HuH-7.5 (cell line): ENCODE measurements at regions not wholly inside any gene's neighbourhood (a gene's known extent, or its start where the extent isn't known, plus 50 kb on each side); places are given as distances from the start of the nearest gene placed in this dataset.
A peak's percentile ranks its signal among the peaks of the same experiment; 100 is the strongest.

Experiments used
- DNase-seq: peaks from one replicate; pipeline ENCODE4 v3.0.0; 2011; ENCODE audit warnings: low spot score

DNA sequence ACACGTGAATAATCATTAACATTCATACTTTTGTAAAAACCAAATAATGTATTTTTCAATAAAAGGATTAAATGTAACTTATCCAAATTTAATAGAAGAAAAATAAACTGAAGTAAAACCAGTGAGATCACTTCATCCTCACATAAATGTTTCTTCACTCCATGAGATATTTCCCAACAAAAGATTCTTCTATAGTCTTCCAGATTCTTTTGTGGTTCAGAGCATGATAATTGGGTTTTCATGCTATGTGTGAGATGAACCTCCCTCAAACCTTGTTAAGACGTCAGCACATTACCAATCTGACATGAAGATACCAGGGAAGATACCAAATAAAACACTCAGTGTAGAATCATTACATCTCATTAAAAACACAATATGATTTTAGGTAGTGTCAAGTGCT, 62.9 kb upstream of the OXGR1 start:
- no peak for DNase-seq

DNA sequence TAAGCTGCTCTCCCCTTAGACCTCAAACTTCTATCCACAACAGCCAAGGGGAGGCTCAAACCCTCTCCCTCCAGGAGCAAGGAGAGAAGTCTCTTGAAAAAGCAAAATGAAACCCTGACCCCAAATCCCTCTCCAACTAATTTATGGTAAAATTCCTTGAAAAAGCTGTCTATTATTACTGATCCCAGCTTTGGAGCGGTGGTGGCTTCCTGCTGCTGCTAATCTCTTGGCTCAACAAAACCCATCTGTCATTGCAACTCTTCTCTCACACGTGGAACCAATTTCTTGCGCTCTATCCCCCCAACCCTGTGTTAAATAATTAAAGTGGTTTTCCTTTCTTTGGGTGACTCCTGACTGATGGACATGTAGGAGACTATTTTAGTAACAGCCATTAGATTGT, 64.1 kb upstream of the OXGR1 start:
- DNase-seq = no peak

DNA sequence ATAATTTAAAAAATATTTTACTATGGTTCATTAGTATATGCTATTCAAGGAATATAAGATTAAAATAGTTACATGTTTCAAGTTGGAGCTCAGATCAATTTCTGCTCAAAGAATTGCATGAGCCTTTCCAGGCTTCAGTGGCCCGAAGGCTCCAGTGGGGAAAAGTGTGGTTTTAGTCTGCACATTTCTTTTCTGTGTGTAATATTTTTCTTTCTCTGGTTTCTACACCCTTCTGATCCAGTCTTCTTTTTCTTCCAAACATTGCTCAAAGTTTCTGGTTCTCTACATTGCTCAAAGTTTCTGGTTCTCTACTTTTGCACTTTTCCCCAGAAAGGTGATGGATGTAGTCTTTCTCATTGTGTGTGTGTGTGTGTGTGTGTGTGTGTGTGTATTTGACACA, 64.7 kb upstream of the OXGR1 start:
- no peak for DNase-seq

DNA sequence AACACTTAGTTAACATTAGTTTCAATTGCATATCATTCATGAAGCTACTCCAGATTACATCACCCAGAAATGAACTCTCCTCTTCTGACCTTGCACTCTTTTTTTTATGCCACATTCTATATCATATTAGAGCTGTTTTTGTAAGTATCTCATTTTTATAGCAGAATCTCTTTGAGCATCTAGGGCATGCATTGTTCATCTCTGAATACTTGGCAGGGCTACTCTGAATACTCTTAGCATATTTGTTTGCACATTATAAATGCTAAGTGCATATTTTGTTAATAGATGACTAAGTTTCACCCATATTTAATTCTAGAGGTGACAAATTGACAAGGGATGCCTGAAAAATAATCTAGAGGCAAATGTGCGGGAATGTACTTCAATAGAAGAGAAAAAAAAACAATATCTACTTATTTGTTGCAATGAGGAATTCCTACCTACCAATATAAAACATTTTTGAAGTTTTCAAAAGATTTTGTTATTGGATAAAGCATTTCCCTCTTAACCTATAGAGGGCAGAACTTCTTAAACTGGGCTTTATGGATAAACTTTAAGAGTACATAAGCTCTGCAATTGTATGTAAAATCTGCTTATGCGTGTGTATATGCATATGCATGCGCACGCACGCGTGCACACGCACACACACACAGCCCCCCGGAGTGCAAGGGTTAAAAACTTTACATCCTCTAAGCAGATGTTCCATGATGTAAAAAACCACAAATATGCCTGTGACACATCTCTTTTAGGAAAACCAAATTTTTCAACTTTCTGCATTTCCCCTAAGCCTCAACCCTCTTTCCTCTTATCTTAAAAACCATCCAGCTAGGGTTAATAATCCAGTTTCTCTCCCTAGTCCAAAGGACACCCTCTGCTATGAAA, 73.0 kb upstream of the OXGR1 start:
- no peak for DNase-seq

DNA sequence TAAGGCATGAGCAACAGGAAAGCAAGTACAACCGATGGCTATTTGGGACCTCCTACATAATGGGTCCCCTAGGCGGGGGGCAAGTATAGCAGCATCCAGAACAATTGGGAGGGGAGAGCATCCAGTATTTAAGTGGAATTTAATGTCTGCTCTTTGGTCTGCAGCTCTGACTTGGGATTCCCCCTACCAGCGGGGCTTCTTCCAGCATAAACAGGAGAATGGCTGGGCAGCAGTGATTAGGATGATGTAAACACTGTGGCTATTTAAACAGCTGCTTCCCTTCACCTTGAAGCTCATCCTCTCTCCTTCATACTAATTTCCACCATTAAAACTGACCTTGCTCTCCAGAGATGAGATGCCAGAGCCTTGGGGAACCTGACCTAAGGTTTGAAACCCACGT, 73.9 kb upstream of the OXGR1 start:
- DNase-seq = no peak

DNA sequence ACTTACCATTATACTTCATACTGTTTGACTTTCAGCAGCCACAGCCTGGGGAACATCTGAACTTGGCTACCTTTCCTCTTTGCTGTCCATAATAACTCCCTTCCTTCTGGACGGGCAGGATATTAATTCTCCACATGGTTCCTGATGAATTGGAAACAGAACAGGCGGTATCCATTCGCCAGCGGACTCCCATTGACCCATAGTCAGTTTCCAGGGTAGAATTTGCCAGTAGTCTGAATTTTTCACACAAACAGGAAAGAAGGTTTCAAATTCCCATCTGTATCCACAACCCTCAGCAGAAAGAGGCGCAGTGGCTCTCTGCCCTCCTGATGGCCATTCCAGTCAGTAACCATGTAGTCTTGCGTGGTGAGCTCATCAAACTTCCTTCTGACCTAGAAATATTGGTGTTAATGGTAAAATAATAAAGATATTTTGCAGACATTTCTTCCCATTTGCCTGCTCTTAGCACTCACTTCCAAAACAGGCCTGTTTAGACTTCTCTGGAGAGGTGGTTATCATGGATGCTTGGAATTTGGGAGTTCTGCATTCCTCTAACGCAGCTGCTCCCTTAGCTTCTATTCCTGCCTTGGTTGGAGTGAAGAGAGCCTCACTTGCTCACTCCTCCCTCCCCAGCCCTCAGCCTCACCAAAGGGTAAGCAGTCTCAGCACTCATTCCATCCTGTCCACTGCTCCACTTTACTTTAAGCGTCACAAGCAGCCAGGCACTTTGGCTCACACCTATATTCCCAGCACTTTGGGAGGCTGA, 75.0 kb upstream of the OXGR1 start:
- DNase-seq = no peak

DNA sequence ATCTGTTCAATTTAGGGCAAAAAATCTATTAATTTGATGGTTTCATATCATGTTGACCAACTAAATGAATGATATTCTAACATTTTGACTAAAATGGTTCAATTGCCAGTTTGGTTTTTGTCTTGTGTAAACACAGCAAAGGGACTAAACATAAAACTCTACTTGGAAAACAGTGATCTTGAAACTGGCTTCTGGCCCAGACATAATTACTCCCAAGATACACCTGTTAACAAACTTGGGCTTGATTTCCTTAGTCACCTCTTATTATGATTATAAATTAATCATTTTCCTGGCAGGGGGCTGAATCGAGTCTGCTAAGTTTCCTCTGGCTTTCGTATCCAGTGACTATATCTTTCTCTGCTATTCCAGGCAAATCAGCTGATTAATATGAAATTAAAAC, 78.0 kb upstream of the OXGR1 start:
- no peak for DNase-seq

DNA sequence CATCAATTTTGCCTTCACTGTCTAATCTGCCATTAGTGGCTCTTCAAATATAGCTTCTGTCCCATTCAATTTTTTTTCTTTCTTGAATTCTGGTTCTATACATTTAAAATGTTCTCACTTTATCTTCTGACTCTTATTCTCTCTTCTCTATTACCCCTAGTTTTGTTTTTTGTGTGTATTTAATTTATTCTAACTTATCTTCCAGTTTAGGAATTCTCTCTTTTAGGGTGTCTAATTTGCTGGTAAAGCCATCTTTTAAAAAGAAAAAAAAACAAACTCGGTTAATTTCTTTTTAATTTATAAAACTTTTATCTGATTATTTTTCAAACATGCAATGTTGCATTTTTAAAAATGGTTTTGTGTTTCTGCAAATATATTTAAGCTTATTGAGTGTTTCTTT, 80.3 kb upstream of the OXGR1 start:
- DNase-seq = no peak

DNA sequence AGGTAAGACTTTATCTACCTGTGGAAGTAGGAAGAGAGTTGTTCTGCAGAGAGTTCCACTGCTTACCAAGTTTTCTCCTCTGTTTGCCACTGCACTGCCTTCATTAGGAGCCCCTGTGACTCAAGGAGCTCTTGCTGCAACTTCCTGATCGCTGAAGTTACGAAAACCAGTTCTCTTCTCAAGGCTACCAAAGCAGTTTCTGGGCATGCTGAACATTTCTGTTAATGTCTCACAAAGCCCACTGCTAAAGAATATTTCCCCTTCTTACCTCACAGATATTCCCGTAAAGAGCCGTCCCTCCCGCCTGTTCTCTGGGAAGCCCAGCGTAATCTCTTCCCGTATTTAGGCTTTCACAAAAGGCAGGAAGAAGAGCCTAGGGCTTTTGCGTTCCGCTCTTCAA, 82.6 kb upstream of the OXGR1 start:
- no peak for DNase-seq

DNA sequence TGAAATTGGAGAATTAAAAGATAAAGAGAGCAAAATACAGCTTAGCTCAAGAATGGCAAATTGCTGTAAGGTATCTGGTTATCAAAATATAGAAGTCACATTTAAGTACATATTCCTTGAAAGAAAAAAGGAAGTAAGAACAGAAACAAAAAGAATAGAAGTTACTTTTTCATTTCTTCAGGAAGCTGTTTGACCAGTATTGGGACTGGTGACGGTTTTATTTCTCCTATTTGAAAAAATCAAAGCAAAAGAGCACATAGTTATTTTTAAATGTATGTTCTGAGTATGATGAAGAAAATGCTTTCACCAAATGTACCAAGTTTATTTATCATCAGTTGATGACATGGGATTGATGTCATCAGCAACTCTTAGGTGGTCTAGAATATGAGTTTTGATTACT, 83.1 kb upstream of the OXGR1 start:
- DNase-seq = no peak

DNA sequence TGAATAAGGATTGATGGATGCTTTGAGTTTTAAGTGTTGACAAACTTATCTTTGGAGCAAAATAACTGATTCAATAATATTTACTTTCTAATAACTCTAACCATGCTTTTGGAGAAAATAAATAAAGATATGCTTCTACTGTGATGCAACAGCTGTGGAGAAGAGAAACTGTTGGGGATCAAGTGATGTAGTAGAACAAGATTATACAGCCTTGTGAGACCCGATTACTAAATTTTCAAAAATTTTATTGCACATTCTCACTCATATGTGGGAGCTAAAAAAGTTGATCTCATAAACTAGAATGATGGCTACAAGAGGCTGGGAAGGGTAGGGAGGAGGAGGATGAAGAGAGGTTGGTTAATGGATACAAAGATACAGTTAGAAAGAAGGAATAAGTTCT, 85.5 kb upstream of the OXGR1 start:
- DNase-seq = no peak

DNA sequence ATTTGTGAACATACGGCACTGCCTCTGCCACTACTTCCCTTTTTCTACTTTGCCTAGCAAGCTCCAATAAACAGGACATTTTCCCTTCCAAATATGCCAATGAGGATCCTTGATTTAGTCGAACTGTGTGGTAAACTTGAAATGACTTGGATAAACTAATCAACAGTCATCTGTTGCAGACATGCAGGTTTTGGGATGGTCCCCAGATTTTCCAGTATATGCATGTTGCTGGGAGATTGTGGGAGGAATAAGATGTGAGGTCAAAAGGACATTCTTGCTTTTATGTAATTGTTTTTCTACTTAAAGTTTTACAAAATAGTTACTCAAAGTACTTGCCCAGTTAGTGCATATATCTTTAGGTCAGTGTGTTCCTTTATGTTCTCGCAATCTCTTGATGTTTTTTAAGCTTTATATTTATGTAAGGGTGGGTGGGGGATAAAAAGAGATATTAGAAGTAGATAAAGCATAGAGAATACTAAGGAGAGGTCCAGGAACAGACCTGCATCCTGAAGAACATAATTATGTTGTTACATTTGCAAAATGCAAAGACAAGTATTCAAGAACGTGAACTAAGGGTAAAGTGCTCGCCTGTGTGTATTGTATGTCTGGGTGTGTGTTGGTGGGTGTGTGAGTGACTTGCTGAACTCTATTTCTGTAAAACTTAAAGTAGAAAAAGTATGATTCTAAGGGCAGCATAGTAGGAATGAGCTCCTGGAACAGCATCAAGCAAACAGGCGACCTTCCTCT, 88.4 kb upstream of the OXGR1 start:
- DNase-seq = no peak

DNA sequence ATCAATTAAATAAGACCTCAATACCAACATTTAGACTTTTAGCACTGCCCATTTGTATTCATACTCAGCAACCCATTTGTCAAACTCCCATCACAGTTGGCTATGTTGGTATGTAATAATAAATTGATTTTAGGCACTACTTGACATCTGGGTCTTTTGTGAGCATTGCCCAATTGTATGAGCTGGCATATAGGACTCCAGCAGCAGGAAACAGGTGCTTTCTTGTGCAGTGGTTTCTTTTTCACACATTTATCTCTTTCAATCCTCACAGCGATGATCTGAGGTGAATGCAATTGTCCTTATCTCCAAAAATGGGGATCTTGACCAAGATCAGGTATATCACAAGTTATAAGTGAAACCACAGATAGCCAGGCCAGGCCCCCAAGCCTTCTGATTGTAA, 96.9 kb upstream of the OXGR1 start:
- DNase-seq = no peak

DNA sequence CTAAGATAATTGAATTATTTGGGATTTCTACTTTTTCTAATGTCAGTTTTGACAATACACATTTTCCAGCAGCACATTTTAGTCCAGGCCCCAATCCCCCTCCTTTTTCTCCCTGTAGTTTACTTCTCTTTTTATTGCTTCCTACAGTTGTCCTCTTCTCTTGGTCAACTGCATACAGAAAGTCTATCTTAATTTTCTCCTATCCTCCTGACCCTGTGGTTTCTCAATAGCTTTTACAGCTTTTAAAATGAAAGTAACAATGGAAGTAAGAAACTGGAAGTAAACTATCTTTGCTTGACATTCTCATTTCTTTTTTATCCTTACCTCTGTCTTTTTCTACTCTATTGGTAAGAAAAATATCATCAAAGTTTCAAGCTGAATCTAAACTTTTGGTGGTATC, 106.5 kb upstream of the OXGR1 start:
- DNase-seq = no peak

DNA sequence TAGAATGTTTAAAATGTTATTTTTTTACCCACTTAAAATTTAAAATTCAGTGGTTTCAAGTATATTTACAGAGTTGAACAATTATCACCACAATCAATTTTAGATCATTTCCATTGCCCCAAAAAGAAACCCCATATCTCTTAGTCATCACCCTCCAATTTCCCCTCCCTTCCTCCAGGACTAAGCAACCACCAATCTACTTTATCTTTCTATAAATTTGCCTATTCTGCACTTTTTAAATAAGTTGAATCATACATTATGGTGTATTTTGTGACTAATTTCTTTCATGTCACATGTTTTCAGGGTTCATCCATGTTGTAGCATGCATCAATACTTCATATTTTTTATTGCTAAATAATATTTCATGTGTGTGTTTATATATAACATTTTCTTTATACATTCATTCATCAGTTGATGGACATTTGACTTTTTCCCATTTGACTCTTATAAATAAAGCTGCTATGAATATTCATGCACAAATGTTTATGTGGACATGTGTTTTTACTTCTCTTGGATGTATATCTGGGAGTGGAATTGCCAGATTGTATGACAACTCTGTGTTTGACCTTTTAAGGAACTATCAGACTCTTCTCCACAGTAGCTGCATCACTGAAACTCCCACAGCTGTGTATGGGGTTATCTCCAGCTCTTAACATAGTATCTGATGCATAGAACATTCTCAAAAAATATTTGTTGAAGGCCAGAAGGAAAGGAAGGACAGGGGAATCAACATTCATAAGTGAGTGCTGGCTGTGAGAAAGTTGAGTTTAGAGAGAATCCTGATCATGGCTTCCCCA, 107.8 kb upstream of the OXGR1 start:
- no peak for DNase-seq

DNA sequence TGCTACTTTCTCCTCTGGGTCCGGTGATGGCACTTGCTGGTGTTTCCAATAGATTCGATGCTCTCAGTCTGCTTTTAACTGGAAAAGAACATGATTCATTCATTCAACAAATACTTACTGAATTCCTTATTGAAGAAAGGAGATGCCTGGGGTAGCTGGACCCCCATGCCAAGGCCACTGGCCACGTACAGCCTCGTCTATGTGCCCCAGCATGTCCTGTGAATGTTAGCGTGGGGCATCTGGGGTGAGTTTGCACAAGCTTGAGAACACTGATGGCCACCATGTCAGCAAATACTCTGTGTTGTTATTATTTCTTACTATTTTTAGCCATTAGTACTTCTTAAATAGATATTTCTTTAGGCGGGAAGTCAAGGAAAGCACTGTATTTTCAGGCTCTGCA, 112.0 kb upstream of the OXGR1 start:
- no peak for DNase-seq

DNA sequence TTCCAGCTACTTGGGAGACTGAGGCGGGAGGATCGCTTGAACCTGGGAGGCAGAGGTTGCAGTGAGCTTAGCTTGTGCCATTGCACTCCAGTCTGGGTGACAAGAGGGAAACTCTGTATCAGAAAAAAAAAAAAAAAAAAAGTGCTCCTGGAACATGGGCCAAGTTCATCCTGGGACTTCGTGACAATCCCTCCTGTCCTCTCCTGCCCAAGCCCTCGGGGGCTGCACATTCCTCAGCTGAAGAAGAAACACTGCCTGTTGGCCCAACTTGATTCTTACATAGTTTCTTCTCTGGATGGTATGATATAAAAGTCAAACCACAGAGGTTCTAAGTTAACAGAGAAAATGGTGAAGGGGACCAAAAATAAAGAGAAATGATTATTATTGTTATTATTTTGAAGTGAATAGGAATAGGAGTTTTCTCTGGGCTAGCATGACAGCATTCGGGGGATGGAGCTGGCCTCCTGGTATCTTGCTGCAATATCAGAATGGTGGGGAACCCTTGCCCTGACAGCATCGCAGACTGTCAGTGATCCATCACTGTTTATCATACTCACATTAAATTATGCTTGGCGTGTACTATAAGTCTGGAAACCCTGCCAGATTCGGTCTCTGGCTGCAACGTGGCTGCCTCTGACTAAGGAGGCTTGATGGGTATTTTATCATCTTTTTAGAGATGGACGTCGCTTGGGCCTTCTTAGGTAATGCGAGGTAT, 113.7 kb upstream of the OXGR1 start:
- no peak for DNase-seq

DNA sequence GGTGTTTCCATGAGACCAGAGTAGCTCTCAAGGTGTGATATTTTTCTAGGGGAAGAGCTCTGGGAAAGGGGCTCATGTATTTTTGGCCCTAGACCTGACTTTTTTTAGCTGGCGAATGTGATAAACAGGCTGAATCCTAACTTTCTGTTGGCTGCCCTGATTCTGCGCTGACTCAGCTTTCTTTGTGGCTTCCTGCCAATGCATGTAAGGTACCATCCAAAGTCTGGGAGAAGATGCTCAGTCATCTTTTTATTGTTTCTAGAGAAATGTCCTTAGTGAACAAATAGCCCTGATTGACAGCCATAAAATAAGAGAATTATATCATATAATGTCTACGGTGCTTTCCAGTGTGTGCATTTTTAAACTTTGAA, 113.6 kb upstream of the MBNL2 start:
- no peak for DNase-seq

DNA sequence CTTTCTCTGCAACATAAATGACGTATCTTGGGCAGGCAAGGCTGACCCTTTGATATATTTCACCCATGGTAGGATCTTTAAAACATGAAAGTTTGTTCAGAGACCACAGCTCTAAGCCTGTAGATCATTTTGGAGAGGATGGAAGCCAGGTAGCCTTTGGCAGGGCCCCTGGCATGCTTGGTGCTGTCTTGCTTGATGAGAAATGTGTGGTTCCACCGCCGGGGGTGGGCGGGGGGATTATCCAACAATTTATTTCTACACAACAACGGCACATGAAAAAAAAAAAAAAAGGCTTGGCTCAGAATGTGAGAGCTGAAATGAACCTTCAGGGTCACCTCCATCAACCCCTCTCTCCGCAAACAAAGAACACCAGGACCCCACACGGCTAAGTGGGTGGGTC, 112.9 kb upstream of the MBNL2 start:
- no peak for DNase-seq

DNA sequence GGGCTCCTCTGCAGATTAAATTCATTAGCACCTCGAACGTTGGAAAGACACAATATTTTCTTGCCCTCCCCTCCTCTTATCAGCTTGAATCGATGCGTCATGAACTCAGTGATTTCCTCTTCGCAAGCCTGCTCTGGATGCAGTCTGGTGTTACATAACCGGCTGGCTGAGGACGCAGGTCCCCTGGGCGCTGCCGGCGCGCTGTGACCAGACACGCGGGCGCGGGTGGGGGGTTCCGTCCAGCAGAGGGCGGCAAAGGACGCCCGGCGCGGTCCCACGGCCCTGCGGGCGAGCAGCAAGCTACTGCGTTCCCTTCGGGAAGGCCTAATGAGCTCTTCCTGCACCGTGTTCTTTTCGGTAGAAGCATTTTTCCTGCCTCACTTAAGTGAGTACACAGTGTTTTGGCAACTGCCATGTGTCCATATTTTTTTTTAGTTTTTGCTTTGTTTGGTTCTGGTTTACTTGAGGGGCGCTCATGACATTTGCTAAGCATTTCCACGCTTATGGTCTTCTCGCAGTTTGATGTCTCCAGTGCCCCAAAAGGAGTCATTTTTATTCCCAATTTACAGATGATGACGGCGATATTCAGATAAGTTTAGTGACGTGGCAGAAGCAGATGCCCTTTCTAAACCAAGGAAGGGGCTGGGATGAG, 112.2 kb upstream of the MBNL2 start:
- peak; percentile 64 for DNase-seq

DNA sequence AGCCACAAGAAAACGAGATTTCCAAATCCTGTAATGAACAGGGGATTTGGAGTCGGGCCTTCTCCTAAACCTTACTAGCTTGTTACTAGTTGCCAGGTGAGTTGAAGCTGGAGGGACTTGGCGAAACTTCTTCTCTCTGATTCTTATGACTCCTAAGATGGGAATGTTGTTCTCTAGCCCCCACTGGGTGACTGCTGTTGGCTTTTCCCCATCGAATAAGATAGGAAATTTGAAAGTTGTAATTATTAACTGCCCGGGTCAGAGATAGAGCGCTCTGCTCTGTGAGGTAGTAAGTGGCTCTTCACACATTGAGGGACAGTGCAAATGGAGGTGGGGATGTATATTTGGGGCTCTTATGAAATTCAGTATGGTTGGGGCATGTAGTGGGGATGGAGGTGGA, 111.2 kb upstream of the MBNL2 start:
- no peak for DNase-seq
